SJSA1 (cell line): ENCODE measurements at regions not wholly inside any gene's neighbourhood (a gene's known extent, or its start where the extent isn't known, plus 50 kb on each side); places are given as distances from the start of the nearest gene placed in this dataset.
A peak's percentile ranks its signal among the peaks of the same experiment; 100 is the strongest.
"Not testable (repeated sequence)": the region's sequence is repeated elsewhere in the genome, so short reads cannot be mapped to it uniquely, and the experiment has no call there.

Experiments used
- DNase-seq, 2 experiments: peaks; one replicate each; pipeline ENCODE4 v3.0.0-alpha.2; 2015 to 2020; ENCODE audit warnings: low spot score in 2 of 2, low read depth in 1 of 2
- H3K27ac ChIP-seq: fragments of 250-450 bp; sonication (Bioruptor Pico); 2 replicates; pipeline ENCODE4 v1.5.1; 2020; ENCODE audit warnings: mild to moderate bottlenecking, moderate library complexity
- H3K27me3 ChIP-seq: fragments of 250-450 bp; sonication (Bioruptor Pico); replicated peaks from 2 replicates; pipeline ENCODE4 v1.5.1; 2020; ENCODE audit warnings: mild to moderate bottlenecking, moderate library complexity
- H3K36me3 ChIP-seq: fragments of 250-450 bp; sonication (Bioruptor Pico); 2 replicates; pipeline ENCODE4 v1.5.1; 2020; ENCODE audit warnings: mild to moderate bottlenecking
- H3K4me1 ChIP-seq: fragments of 250-450 bp; sonication (Bioruptor Pico); replicated peaks from 2 replicates; pipeline ENCODE4 v1.6.1; 2021; ENCODE audit warnings: mild to moderate bottlenecking
- H3K4me3 ChIP-seq: fragments of 250-450 bp; sonication (Bioruptor Pico); 2 replicates; pipeline ENCODE4 v1.5.1; 2020; ENCODE audit warnings: mild to moderate bottlenecking
- H3K9me3 ChIP-seq: fragments of 250-450 bp; sonication (Bioruptor Pico); replicated peaks from 2 replicates; pipeline ENCODE4 v1.5.1; 2020; ENCODE audit warnings: mild to moderate bottlenecking

- no peak overlapping the region for H3K4me3 ChIP-seq
- no peak overlapping the region for H3K27ac ChIP-seq
- H3K36me3 ChIP-seq = no peaks in the 10 kb centered on the region
- no peak for DNase-seq
- H3K27me3 ChIP-seq = no peaks in the 10 kb centered on the region
- H3K4me1 ChIP-seq = no peaks in the 10 kb centered on the region
- H3K9me3 ChIP-seq = no peaks in the 10 kb centered on the region
Observed at GRCh38 chr5:112548246-112548881, 129.3 kb upstream of the EPB41L4A start.

- no peaks in the 10 kb centered on the region for H3K4me1 ChIP-seq
- no peak overlapping the region for H3K4me3 ChIP-seq
- H3K27ac ChIP-seq = no peak overlapping the region
- no peaks in the 10 kb centered on the region for H3K36me3 ChIP-seq
- no peak for DNase-seq
- H3K27me3 ChIP-seq = no peaks in the 10 kb centered on the region
- H3K9me3 ChIP-seq = no peaks in the 10 kb centered on the region
Observed at GRCh38 chr5:112549127-112549526, 130.1 kb upstream of the EPB41L4A start.

- no peak overlapping the region for H3K27ac ChIP-seq
- no peaks in the 10 kb centered on the region for H3K27me3 ChIP-seq
- no peaks in the 10 kb centered on the region for H3K9me3 ChIP-seq
- H3K4me1 ChIP-seq = no peaks in the 10 kb centered on the region
- H3K36me3 ChIP-seq = no peaks in the 10 kb centered on the region
- no peak overlapping the region for H3K4me3 ChIP-seq
- DNase-seq = no peak
Observed at GRCh38 chr5:112549605-112550166, 130.6 kb upstream of the EPB41L4A start.

- no peaks in the 10 kb centered on the region for H3K4me1 ChIP-seq
- no peaks in the 10 kb centered on the region for H3K27me3 ChIP-seq
- no peak overlapping the region for H3K4me3 ChIP-seq
- peak in 1 of 2 experiments; percentile 43 for DNase-seq
- no peaks in the 10 kb centered on the region for H3K9me3 ChIP-seq
- H3K36me3 ChIP-seq = no peaks in the 10 kb centered on the region
- H3K27ac ChIP-seq = no peak overlapping the region
Observed at GRCh38 chr5:112551419-112552032, 132.4 kb upstream of the EPB41L4A start.

- Histone ChIP-seq H3K4me1 (no peaks in the 10 kb centered on the region), H3K27ac (no peak overlapping the region)
- no peak for DNase-seq
Observed at GRCh38 chr5:112552216-112552615, 133.1 kb upstream of the EPB41L4A start.

DNA sequence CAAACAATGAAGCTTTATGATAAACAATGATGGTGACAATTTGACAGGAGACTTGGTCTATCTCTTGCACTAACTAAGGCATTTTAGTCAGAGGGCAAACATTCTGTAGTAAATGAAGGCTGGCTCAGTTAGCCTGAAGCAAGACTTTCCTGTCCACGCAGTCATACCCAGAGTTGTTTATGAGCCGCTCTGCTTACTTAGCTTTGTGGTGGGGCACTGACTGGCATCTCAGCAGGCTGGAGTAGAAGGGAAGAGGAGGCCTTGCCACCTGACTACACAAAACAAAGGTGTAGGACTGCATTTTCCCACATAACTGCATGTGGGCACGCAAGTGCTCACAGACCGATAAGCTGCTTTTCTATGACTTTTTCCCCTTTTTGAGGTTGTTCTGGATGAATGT lies 133.7 kb upstream of the EPB41L4A start:
- Histone ChIP-seq H3K9me3 (no peaks in the 10 kb centered on the region), H3K4me1 (no peaks in the 10 kb centered on the region), H3K27ac (no peak overlapping the region), H3K4me3 (no peak overlapping the region), H3K27me3 (no peaks in the 10 kb centered on the region), H3K36me3 (no peaks in the 10 kb centered on the region)
- no peak for DNase-seq

More at GRCh38 chr5:112552216-112552615, 133.1 kb upstream of the EPB41L4A start:
- Histone ChIP-seq H3K9me3 (no peaks in the 10 kb centered on the region), H3K27me3 (no peaks in the 10 kb centered on the region), H3K36me3 (no peaks in the 10 kb centered on the region), H3K4me3 (no peak overlapping the region)

- DNase-seq = no peak
- H3K27me3 ChIP-seq = no peaks in the 10 kb centered on the region
- no peak overlapping the region for H3K4me3 ChIP-seq
- H3K36me3 ChIP-seq = no peaks in the 10 kb centered on the region
- H3K27ac ChIP-seq = no peak overlapping the region
- no peaks in the 10 kb centered on the region for H3K9me3 ChIP-seq
- no peaks in the 10 kb centered on the region for H3K4me1 ChIP-seq
Observed at GRCh38 chr5:112554101-112554977, 135.3 kb upstream of the EPB41L4A start.

- H3K4me1 ChIP-seq = no peaks in the 10 kb centered on the region
- no peaks in the 10 kb centered on the region for H3K27me3 ChIP-seq
- H3K4me3 ChIP-seq = no peak overlapping the region
- no peaks in the 10 kb centered on the region for H3K36me3 ChIP-seq
- DNase-seq = no peak
- H3K9me3 ChIP-seq = no peaks in the 10 kb centered on the region
- H3K27ac ChIP-seq = no peak overlapping the region
Observed at GRCh38 chr5:112555197-112555596, 136.1 kb upstream of the EPB41L4A start.

DNA sequence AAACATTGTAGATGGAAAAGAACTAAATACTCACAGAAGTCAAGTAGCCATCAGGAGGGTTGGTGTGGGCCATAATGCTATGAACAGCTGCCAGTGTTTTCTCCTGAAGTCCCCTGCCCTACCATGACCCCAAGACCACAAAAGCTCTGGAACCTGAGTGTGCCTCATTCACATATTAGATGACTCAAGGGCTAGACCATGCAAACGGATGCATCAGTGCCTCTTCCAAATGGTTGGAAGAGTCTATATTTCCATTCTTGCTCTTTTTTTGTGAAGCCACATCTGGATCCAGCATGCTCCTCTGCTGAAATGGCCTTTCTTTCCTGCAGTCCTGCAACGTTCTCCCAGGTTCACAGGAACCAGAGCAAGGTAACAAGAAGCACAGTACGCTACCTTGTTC lies 136.6 kb upstream of the EPB41L4A start:
- H3K27me3 ChIP-seq = no peaks in the 10 kb centered on the region
- no peaks in the 10 kb centered on the region for H3K9me3 ChIP-seq
- H3K4me3 ChIP-seq = no peak overlapping the region
- no peak for DNase-seq
- no peaks in the 10 kb centered on the region for H3K4me1 ChIP-seq
- H3K36me3 ChIP-seq = no peaks in the 10 kb centered on the region
- no peak overlapping the region for H3K27ac ChIP-seq

GRCh38 chr5:112559501-112559900 lies 140.4 kb upstream of the EPB41L4A start:
- not testable (repeated sequence) for H3K36me3 ChIP-seq, H3K4me1 ChIP-seq, H3K27me3 ChIP-seq, H3K9me3 ChIP-seq, H3K27ac ChIP-seq, H3K4me3 ChIP-seq, DNase-seq

GRCh38 chr5:112560371-112560770 lies 141.3 kb upstream of the EPB41L4A start:
- Histone ChIP-seq H3K27ac (no peak overlapping the region), H3K4me3 (no peak overlapping the region), H3K9me3 (peaks cover 6% of the 10 kb centered on the region), H3K36me3 (no peaks in the 10 kb centered on the region), H3K4me1 (no peaks in the 10 kb centered on the region), H3K27me3 (no peaks in the 10 kb centered on the region)
- no peak for DNase-seq

- H3K4me1 ChIP-seq = no peaks in the 10 kb centered on the region
- DNase-seq = no peak
- no peaks in the 10 kb centered on the region for H3K27me3 ChIP-seq
- H3K9me3 ChIP-seq = peaks cover 6% of the 10 kb centered on the region
- no peak overlapping the region for H3K4me3 ChIP-seq
- no peak overlapping the region for H3K27ac ChIP-seq
- H3K36me3 ChIP-seq = no peaks in the 10 kb centered on the region
Observed at GRCh38 chr5:112563169-112563826, 144.2 kb upstream of the EPB41L4A start.

GRCh38 chr5:112566251-112566650 lies 147.2 kb upstream of the EPB41L4A start:
- Histone ChIP-seq H3K27me3 (no peaks in the 10 kb centered on the region), H3K27ac (no peak overlapping the region), H3K9me3 (peaks cover 6% of the 10 kb centered on the region), H3K36me3 (no peaks in the 10 kb centered on the region), H3K4me1 (no peaks in the 10 kb centered on the region), H3K4me3 (no peak overlapping the region)
- DNase-seq = no peak
